22Rv1 (cell line): ENCODE measurements at regions not wholly inside any gene's neighbourhood (a gene's known extent, or its start where the extent isn't known, plus 50 kb on each side); places are given as distances from the start of the nearest gene placed in this dataset.

Experiments
- CTCF ChIP-seq: fragments of 450-650 bp; IDR thresholded peaks from 2 replicates; pipeline ENCODE4 v1.5.1; 2017; ENCODE audit warnings: mild to moderate bottlenecking
- ZFX ChIP-seq: fragments of 450-650 bp; IDR thresholded peaks from 2 replicates; pipeline ENCODE4 v1.6.1; 2017; ENCODE audit warnings: antibody characterized with exemption, borderline replicate concordance

- no peak for TF ChIP-seq CTCF
- no peak for TF ChIP-seq ZFX
Measured at GRCh38 chr13:29654384-29654783, 58.9 kb upstream of the SLC7A1 start.
